Muscle layer of duodenum (tissue), 2 donors: ENCODE measurements at regions not wholly inside any gene's neighbourhood (a gene's known extent, or its start where the extent isn't known, plus 50 kb on each side); places are given as distances from the start of the nearest gene placed in this dataset.

Experiments
- H3K27ac ChIP-seq: one replicate; pipeline ENCODE4 v1.7.0; 2013; ENCODE audit warnings: mild to moderate bottlenecking, low read length
- H3K27me3 ChIP-seq: one replicate; pipeline ENCODE4 v1.7.0; 2013; ENCODE audit warnings: low read depth, mild to moderate bottlenecking, control low read depth, low read length
- H3K36me3 ChIP-seq, 2 donors: one replicate each; pipeline ENCODE4 v1.7.0; 2013; ENCODE audit warnings: low read length in 2 of 2, control low read depth in 1 of 2, mild to moderate bottlenecking in 1 of 2; ENCODE audit not compliant: insufficient read depth in 2 of 2, control insufficient read depth in 1 of 2
- H3K4me1 ChIP-seq, 2 donors: one replicate each; pipeline ENCODE4 v1.7.0; 2013; ENCODE audit warnings: low read length in 2 of 2, mild to moderate bottlenecking in 2 of 2, control low read depth in 1 of 2, moderate library complexity in 1 of 2; ENCODE audit not compliant: insufficient read depth in 2 of 2, control insufficient read depth in 1 of 2
- H3K4me3 ChIP-seq, 2 donors: one replicate each; pipeline ENCODE4 v1.7.0; 2013; ENCODE audit warnings: low read length in 2 of 2, low read depth in 1 of 2, mild to moderate bottlenecking in 1 of 2
- H3K9me3 ChIP-seq, 2 donors: one replicate each; pipeline ENCODE4 v1.7.0; 2013; ENCODE audit warnings: low read length in 2 of 2, control low read depth in 1 of 2, mild to moderate bottlenecking in 1 of 2; ENCODE audit not compliant: control insufficient read depth in 1 of 2
- donor health status: healthy.

DNA sequence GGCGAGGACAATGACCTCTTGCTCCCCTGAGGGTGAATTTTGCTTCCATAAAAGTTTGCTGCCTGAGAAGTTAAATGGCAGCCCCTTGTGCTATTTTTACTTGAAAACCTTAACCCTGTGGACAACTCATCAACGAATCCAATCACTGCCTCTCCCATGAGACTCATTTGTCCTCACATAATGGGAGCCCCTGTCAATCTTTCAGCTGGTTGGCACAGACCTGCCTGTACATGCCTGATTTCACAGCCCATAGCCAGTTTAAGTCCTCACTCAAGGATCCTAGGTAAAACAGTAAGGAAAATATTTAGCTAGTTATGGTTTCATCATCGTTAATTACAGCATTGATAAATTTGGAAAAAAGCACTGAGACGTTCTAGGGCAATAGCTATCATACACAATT is 207.4 kb downstream of the NHLRC3 start:
- Histone ChIP-seq H3K27me3 (no peaks in the 10 kb centered on the region), H3K4me3 (no peak overlapping the region), H3K4me1 (no peaks in the 10 kb centered on the region), H3K36me3 (no peaks in the 10 kb centered on the region), H3K27ac (no peak overlapping the region), H3K9me3 (no peaks in the 10 kb centered on the region)

DNA sequence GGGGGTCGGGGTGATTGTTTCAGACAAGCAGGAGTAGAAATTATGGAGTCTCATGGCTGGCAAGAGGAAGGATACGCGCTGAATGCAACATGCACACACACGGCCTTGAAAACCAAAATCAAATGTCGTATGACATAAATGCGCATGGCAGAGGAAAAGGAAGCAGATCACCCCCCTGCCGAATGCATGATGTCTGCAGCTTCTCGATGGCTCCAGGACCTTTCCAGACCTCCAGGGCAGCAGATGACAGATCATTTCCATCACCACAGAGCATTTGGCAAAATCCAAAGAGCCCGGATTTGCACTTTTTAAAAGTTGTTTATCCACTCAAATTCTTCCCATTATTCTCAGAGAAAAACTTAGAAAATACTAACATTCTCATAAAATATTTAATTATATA is 211.7 kb downstream of the NHLRC3 start:
- no peaks in the 10 kb centered on the region for H3K36me3 ChIP-seq
- no peak overlapping the region for H3K27ac ChIP-seq
- no peaks in the 10 kb centered on the region for H3K9me3 ChIP-seq

DNA sequence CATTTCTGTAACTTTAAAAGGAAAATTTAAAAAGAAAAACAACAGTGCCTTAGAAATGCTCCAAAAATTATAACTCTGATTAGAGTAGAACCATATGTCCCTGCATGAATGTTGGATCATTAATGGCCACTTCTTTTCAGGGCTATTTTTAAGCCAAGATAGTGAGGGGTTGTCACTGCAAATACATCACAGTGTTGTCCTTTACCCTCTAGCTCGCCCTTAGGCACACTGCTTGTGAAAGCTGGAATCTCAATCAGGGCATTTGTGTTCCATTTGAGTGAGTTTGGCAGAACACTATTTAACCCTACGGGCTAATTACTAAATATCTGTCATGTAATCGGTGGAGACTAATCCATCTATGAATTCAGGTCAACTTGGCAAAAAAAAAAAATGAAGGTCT is 212.2 kb downstream of the NHLRC3 start:
- no peaks in the 10 kb centered on the region for H3K4me1 ChIP-seq
- H3K27ac ChIP-seq, result no peak overlapping the region
- no peaks in the 10 kb centered on the region for H3K9me3 ChIP-seq
- no peak overlapping the region for H3K4me3 ChIP-seq
- no peaks in the 10 kb centered on the region for H3K27me3 ChIP-seq
- no peaks in the 10 kb centered on the region for H3K36me3 ChIP-seq

More for the DNA sequence above, 211.7 kb downstream of the NHLRC3 start:
- no peak overlapping the region for H3K4me3 ChIP-seq
- H3K27me3 ChIP-seq, result no peaks in the 10 kb centered on the region
- H3K4me1 ChIP-seq, result no peaks in the 10 kb centered on the region

DNA sequence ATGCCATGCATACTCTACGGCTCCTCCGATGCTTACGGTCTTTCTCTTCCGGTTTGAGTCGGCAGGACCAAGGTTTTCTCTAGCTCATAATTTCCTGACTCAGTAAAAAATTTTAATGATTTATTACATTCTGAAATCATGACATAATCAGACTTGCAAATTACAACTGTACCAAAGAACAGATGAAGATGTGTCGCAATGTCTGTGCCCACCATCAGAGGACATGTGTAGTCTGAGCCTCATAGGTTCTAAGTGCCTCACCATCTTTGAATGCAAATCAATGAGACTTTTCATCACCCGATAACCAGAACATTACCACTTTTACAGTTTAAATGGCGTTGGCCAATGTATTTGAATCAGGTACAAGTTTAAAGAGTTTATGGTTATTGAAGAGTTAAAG is 213.1 kb downstream of the NHLRC3 start:
- H3K27ac ChIP-seq, result no peak overlapping the region
- no peaks in the 10 kb centered on the region for H3K9me3 ChIP-seq

DNA sequence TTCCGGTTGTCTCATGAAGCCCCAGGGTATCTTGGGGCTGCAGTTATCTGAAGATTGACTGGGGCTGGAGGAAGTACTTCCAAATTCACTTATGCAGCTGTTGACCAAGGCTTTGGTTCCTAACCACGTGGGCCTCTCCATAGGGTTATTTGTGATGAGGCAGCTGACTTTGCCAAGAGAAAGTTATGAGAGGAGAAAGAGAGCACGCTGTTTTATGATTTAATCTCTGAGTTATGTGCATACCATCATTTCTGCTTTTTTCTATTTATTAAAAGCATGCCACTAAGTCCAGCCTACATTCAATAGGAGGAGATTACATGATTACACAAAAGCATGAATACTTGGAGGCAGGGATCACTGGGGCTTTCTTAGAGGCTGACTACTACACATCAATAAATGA is 215.5 kb downstream of the NHLRC3 start:
- H3K27me3 ChIP-seq, result no peaks in the 10 kb centered on the region
- no peak overlapping the region for H3K27ac ChIP-seq
- H3K4me3 ChIP-seq, result no peak overlapping the region
- H3K36me3 ChIP-seq, result no peaks in the 10 kb centered on the region
- H3K4me1 ChIP-seq, result no peaks in the 10 kb centered on the region
- no peaks in the 10 kb centered on the region for H3K9me3 ChIP-seq

More for the DNA sequence above, 213.1 kb downstream of the NHLRC3 start:
- H3K27me3 ChIP-seq, result no peaks in the 10 kb centered on the region
- H3K4me3 ChIP-seq, result no peak overlapping the region
- no peaks in the 10 kb centered on the region for H3K4me1 ChIP-seq
- H3K36me3 ChIP-seq, result no peaks in the 10 kb centered on the region

DNA sequence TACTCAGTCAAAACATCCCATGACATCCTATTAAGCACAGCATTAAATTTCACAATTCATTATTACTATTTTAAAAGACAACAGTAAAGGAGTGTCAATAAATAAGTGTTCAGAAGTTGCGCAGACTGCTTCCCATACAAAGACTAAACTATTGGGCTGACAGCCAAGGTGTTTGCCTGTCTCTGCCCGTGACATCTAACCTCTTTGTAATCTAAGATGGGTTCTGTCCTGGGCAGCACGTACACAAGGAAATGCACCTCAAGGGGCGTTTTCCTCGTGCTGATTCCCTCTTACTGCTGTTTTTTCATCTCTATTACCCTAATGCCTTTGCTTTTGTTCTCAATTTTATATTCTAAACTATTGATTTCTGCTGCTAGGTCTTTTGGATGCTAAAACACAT is 216.3 kb downstream of the NHLRC3 start:
- H3K27me3 ChIP-seq, result no peaks in the 10 kb centered on the region
- no peaks in the 10 kb centered on the region for H3K36me3 ChIP-seq
- no peaks in the 10 kb centered on the region for H3K9me3 ChIP-seq
- H3K4me1 ChIP-seq, result no peaks in the 10 kb centered on the region
- H3K4me3 ChIP-seq, result no peak overlapping the region
- no peak overlapping the region for H3K27ac ChIP-seq

DNA sequence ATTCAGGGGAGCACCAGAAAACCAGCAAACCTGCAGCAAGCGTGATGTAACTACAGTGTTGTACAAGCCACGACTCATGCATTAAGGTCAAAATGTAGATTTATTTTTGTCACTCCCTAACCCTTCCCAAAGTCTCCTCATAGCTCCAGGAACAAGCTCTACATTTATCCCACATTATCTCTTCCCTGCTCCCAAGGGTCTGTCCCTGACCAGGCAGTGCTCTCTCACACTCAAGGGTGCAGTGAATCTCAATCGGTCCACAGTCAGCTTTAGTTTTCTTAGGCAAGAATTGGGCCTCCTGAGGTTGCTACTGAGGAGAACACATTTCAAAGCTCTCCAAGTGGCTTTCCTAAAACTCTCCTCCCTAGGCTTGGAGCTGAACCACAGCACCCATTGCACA is 219.4 kb downstream of the NHLRC3 start:
- H3K4me1 ChIP-seq, result no peaks in the 10 kb centered on the region
- H3K36me3 ChIP-seq, result no peaks in the 10 kb centered on the region
- H3K9me3 ChIP-seq, result no peaks in the 10 kb centered on the region
- H3K27me3 ChIP-seq, result no peaks in the 10 kb centered on the region
- H3K4me3 ChIP-seq, result no peak overlapping the region
- H3K27ac ChIP-seq, result no peak overlapping the region

DNA sequence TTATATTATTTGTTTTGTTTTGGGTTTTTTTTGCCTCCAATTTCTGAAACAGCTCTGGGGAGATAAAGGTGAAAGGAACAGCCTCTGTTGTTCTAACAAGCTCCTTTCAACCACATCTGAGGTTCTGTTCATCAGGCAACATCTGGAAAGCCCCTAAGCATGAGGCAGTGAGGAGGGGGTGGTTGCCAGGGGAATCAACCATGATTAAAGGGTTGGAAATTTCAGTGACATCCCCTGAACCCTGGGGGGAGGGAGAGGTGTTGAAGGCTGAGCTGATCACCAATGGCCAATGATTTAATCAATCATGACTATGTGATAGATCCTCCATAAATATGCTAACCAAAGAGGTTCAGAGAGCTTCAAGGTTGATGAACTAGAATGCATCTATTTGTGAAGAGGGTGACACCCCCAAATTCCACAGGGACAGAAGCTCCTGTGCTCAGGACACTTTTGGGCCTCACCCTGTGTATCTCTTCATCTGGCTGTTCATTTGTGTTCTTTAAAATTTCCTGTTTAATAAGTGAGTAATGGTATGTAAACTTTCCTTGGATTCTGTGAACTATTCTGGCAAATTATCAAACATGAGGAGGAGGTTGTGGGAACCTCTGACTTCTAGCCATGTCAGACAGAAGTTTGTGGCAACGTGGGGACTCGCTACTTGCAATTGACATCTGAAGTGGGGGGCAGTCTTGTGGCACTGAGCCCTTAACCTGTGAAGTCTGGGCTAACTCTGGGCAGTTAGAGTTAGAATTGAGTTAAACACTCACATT is 221.3 kb downstream of the NHLRC3 start:
- Histone ChIP-seq H3K4me3 (no peak overlapping the region), H3K4me1 (no peaks in the 10 kb centered on the region), H3K27me3 (no peaks in the 10 kb centered on the region), H3K27ac (no peak overlapping the region), H3K9me3 (no peaks in the 10 kb centered on the region), H3K36me3 (no peaks in the 10 kb centered on the region)

DNA sequence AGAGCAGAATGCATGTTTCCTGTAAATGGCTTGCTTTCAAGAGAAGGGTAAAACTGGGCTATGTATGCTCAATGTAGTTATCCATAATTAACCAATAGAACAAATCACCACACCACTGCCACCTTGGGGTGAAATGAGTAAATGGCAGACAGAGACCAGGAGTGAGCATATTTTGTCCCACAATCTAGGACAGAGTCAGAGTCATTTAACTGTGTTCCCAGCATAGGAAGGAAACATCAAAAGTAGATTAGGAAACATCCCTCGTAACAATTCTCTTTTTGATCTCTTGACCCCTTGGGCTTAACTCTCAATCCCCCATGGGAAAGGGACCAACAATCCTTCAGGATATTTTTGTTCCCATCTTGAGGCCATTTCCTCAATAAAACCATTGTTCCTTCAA is 224.8 kb downstream of the NHLRC3 start:
- H3K27me3 ChIP-seq, result no peaks in the 10 kb centered on the region
- peaks cover 0 to 3% of the 10 kb centered on the region in 2 donors for H3K9me3 ChIP-seq
- no peak overlapping the region for H3K27ac ChIP-seq
- no peaks in the 10 kb centered on the region for H3K36me3 ChIP-seq
- H3K4me3 ChIP-seq, result no peak overlapping the region
- H3K4me1 ChIP-seq, result no peaks in the 10 kb centered on the region

DNA sequence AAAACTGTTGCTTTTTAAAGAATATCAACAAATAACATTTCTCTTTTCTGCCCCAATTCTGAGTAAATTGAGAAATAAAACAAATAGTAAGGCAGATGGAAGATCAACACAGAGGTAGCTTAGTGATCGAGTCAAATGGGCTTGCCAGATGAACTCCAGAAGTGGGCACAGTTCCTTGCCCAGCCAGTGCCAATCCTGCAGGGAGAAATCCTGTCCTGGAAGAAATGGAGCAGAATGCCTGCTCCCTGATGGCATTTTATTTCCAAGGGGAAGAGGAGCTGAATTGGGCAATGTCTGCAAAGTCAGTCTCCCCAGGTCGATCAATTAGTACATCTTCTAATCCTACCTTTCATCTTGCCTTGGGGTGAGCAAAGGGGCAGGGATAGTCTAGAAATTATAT is 225.3 kb downstream of the NHLRC3 start:
- H3K4me1 ChIP-seq, result no peaks in the 10 kb centered on the region
- H3K9me3 ChIP-seq, result peaks cover 0 to 3% of the 10 kb centered on the region in 2 donors
- no peaks in the 10 kb centered on the region for H3K36me3 ChIP-seq
- no peaks in the 10 kb centered on the region for H3K27me3 ChIP-seq
- H3K4me3 ChIP-seq, result no peak overlapping the region
- no peak overlapping the region for H3K27ac ChIP-seq

DNA sequence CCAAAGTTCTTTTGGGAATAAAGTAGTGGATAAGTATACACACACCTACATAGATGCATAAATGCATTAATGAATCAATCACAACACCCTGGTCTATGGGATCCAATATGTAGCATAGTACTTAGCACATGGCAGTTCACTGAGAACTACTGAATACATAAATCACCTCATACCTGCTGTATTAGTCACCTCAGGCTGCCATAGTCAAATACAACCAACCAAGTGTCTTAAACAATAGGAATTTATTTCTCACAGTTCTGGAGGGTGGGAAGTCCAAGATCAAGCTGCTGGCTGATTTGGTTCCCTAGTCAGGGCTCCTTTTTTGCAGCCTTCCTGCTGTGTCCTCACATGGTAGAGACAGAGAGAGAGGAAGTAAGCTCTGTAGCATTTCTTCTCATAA is 228.2 kb downstream of the NHLRC3 start:
- no peaks in the 10 kb centered on the region for H3K36me3 ChIP-seq
- peaks cover 0 to 3% of the 10 kb centered on the region in 2 donors for H3K9me3 ChIP-seq
- H3K4me3 ChIP-seq, result no peak overlapping the region
- no peaks in the 10 kb centered on the region for H3K27me3 ChIP-seq
- no peak overlapping the region for H3K27ac ChIP-seq
- no peaks in the 10 kb centered on the region for H3K4me1 ChIP-seq

DNA sequence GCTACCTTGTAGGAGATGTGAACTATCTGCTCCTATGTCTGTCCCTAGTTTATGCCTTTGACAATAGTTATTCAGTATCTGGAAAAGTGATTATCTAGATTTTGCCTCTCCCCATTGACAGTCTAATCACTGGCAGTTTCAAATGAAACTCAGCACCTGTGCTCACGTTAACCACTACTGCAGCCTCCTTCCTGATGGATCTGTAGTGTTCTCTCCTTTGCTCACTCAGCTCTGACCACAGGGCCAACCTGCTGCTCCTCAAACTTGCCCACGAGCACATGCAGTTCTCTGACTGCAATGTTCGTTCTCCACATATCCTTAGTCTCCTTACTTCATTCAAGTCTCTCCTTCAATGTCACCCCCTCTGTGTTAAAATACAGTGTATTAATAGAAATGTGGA is 230.1 kb downstream of the NHLRC3 start:
- Histone ChIP-seq H3K27me3 (no peaks in the 10 kb centered on the region), H3K4me1 (no peaks in the 10 kb centered on the region), H3K36me3 (no peaks in the 10 kb centered on the region), H3K4me3 (no peak overlapping the region), H3K9me3 (peaks cover 0 to 3% of the 10 kb centered on the region in 2 donors), H3K27ac (no peak overlapping the region)
